T-helper 2 cell (primary cell): ENCODE measurements at regions not wholly inside any gene's neighbourhood (a gene's known extent, or its start where the extent isn't known, plus 50 kb on each side); places are given as distances from the start of the nearest gene placed in this dataset.

ENCODE experiments used
- DNase-seq, 5 experiments: peaks; one replicate each; pipeline versions ENCODE4 v3.0.0 to v3.0.0-alpha.2; 2012 to 2022

GRCh38 chr14:96638041-96638855 is 136.1 kb downstream of the PAPOLA start:
- no peak for DNase-seq

GRCh38 chr14:96639550-96639949 is 137.4 kb downstream of the PAPOLA start:
- no peak for DNase-seq

GRCh38 chr14:96648506-96649326 is 146.5 kb downstream of the PAPOLA start:
- DNase-seq: no peak

- DNase-seq: no peak
Measured at GRCh38 chr14:96649327-96649601, 147.1 kb downstream of the PAPOLA start.

GRCh38 chr14:96653597-96653996 is 143.6 kb upstream of the VRK1 start:
- no peak for DNase-seq

- no peak for DNase-seq
Measured at GRCh38 chr14:96658611-96659010, 138.6 kb upstream of the VRK1 start.

GRCh38 chr14:96660123-96660522 is 137.1 kb upstream of the VRK1 start:
- no peak for DNase-seq

GRCh38 chr14:96660667-96661066 is 136.5 kb upstream of the VRK1 start:
- DNase-seq: no peak

- DNase-seq: no peak
Measured at GRCh38 chr14:96661244-96661969, 135.8 kb upstream of the VRK1 start.

- no peak for DNase-seq
Measured at GRCh38 chr14:96662116-96662970, 134.8 kb upstream of the VRK1 start.

- no peak for DNase-seq
Measured at GRCh38 chr14:96663076-96663475, 134.1 kb upstream of the VRK1 start.

GRCh38 chr14:96663491-96664067 is 133.6 kb upstream of the VRK1 start:
- no peak for DNase-seq

GRCh38 chr14:96666088-96666487 is 131.1 kb upstream of the VRK1 start:
- no peak for DNase-seq

GRCh38 chr14:96670391-96670790 is 126.8 kb upstream of the VRK1 start:
- DNase-seq: no peak

GRCh38 chr14:96671218-96671617 is 126.0 kb upstream of the VRK1 start:
- no peak for DNase-seq

GRCh38 chr14:96673706-96674105 is 123.5 kb upstream of the VRK1 start:
- no peak for DNase-seq

GRCh38 chr14:96674121-96674520 is 123.1 kb upstream of the VRK1 start:
- DNase-seq: no peak

GRCh38 chr14:96676166-96676565 is 121.0 kb upstream of the VRK1 start:
- no peak for DNase-seq

GRCh38 chr14:96681829-96682228 is 115.4 kb upstream of the VRK1 start:
- DNase-seq: no peak

GRCh38 chr14:96682401-96682800 is 114.8 kb upstream of the VRK1 start:
- no peak for DNase-seq

GRCh38 chr14:96683562-96684289 is 113.5 kb upstream of the VRK1 start:
- no peak for DNase-seq

GRCh38 chr14:96686126-96686525 is 111.1 kb upstream of the VRK1 start:
- no peak for DNase-seq
